NCI-H2196 treated with DMSO at 0.1 percent for 48 hours (cell line): ENCODE measurements at regions not wholly inside any gene's neighbourhood (a gene's known extent, or its start where the extent isn't known, plus 50 kb on each side); places are given as distances from the start of the nearest gene placed in this dataset.
"Not testable (repeated sequence)": the region's sequence is repeated elsewhere in the genome, so short reads cannot be mapped to it uniquely, and the experiment has no call there.

Source experiments
- DNase-seq: peaks from one replicate; lab custom pipeline; 2025; ENCODE audit not compliant: unreplicated experiment; lab: John Stamatoyannopoulos, UW

- no peak for DNase-seq
These were observed 378.5 kb upstream of the SEMA3C start for GRCh38 chr7:81297317-81297716.

- no peak for DNase-seq
These were observed 377.9 kb upstream of the SEMA3C start for GRCh38 chr7:81296726-81297125.

GRCh38 chr7:81294897-81295515 is 376.2 kb upstream of the SEMA3C start:
- DNase-seq, result no peak

GRCh38 chr7:81293806-81294205 is 375.0 kb upstream of the SEMA3C start:
- DNase-seq, result no peak

GRCh38 chr7:81286754-81287153 is 367.9 kb upstream of the SEMA3C start:
- DNase-seq, result not testable (repeated sequence)

- DNase-seq, result no peak
These were observed 366.5 kb upstream of the SEMA3C start for GRCh38 chr7:81285142-81285871.

- no peak for DNase-seq
These were observed 365.7 kb upstream of the SEMA3C start for GRCh38 chr7:81284576-81284975.

- DNase-seq, result no peak
These were observed 361.7 kb upstream of the SEMA3C start for GRCh38 chr7:81280531-81280930.

- DNase-seq, result no peak
These were observed 358.8 kb upstream of the SEMA3C start for GRCh38 chr7:81277691-81278090.

- no peak for DNase-seq
These were observed 354.9 kb upstream of the SEMA3C start for GRCh38 chr7:81273601-81274397.

GRCh38 chr7:81272176-81272575 is 353.3 kb upstream of the SEMA3C start:
- DNase-seq, result no peak

GRCh38 chr7:81268551-81268950 is 349.7 kb upstream of the SEMA3C start:
- no peak for DNase-seq

GRCh38 chr7:81267508-81267907 is 348.7 kb upstream of the SEMA3C start:
- no peak for DNase-seq

GRCh38 chr7:81264116-81264515 is 345.3 kb upstream of the SEMA3C start:
- no peak for DNase-seq

- no peak for DNase-seq
These were observed 341.3 kb upstream of the SEMA3C start for GRCh38 chr7:81260152-81260551.

- no peak for DNase-seq
These were observed 338.1 kb upstream of the SEMA3C start for GRCh38 chr7:81256991-81257390.

GRCh38 chr7:81248420-81248819 is 329.6 kb upstream of the SEMA3C start:
- no peak for DNase-seq

GRCh38 chr7:81247364-81247763 is 328.5 kb upstream of the SEMA3C start:
- DNase-seq, result not testable (repeated sequence)

- no peak for DNase-seq
These were observed 326.5 kb upstream of the SEMA3C start for GRCh38 chr7:81245353-81245752.

- no peak for DNase-seq
These were observed 325.4 kb upstream of the SEMA3C start for GRCh38 chr7:81244224-81244623.

GRCh38 chr7:81236560-81236959 is 317.7 kb upstream of the SEMA3C start:
- no peak for DNase-seq

- no peak for DNase-seq
These were observed 317.1 kb upstream of the SEMA3C start for GRCh38 chr7:81235997-81236396.
